GM21360 (cell line): ENCODE measurements at regions not wholly inside any gene's neighbourhood (a gene's known extent, or its start where the extent isn't known, plus 50 kb on each side); places are given as distances from the start of the nearest gene placed in this dataset.
"Not testable (repeated sequence)": the region's sequence is repeated elsewhere in the genome, so short reads cannot be mapped to it uniquely, and the experiment has no call there.

Experiments used
- ATAC-seq: cut with Tn5 transposase; IDR thresholded peaks from one replicate; pipeline ENCODE4 v1.9.1; 2021; ENCODE audit warnings: mild to moderate bottlenecking, moderate library complexity; ENCODE audit not compliant: unreplicated experiment

DNA sequence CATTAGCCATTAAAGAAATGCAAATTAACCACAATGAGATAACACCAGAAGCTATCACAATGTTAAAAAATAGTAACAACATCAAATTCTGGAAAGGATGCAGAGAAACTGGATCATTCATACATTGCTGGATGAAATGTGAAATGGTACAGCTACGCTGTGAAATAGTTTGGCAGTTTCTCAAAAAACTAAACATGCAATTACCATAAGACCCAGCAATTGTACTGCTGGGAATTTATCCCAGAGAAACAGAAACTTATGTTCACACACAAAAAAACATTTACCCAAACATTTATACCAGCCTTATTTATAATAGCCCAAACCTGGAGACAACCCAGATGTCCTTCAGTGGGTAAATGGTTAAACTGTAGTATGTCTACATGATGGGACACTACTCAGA is 592.9 kb downstream of the ZNF608 start:
- no peak for ATAC-seq

DNA sequence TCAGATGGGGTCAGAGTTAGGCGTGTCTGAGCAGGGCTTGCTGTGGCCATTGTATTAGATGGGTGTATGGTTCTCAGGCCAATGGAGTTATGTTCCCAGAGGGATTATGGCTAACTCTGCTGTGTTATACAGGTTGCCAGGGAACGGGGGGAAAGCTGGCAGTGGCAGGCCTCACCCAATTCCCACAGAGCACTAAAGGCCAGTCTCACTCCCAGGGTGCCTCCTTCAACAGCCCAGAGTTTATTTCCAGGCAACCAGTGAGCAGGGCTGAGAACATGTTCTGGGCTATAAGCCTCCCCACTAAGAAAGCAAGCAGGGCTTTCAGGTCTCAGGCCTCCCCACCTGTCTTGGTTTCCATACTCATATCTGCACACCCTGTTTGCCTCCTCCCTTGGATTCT is 597.9 kb downstream of the ZNF608 start:
- no peak for ATAC-seq

GRCh38 chr5:124140060-124140459 is 606.4 kb downstream of the ZNF608 start:
- no peak for ATAC-seq

- ATAC-seq = no peak
These were observed 607.0 kb downstream of the ZNF608 start for GRCh38 chr5:124139477-124139876.

DNA sequence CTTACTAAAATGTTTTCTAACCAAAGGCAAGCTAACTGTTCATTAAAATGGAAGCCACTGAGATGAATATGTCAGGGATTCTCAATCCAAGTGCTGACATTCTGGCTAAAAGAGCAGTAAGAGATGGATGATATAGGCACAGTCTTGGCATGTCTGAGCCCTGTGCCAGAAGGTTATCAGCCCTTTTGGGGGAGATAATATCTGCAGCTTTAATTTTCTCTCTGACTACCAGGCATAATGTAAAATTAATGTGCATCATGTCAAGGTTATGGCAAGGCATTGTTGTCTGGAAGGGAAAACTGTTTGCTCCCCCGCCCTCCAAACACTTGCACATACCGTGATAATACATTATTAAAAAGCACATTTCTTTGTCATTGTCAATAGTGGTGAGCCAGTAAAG is 609.8 kb downstream of the ZNF608 start:
- ATAC-seq = no peak

GRCh38 chr5:124134941-124135340 is 611.5 kb downstream of the ZNF608 start:
- ATAC-seq = no peak

DNA sequence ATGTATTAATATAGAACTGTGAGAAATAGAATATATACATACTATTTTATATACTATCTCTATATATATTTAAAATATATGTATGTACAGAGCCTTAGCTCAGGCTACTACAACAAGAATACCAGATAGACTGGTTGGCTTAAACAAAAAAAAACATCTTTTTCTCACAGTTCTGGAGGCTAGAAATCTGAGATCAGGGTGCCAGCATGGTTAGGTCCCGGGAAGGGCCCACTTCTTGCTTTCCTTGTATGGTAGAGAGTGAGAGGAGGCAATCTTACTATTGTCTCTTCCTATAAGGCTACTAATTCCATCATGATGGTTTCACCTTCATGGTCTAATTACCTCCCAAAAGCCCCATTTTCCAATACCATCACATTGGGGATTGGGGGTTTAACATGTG is 613.0 kb downstream of the ZNF608 start:
- no peak for ATAC-seq

DNA sequence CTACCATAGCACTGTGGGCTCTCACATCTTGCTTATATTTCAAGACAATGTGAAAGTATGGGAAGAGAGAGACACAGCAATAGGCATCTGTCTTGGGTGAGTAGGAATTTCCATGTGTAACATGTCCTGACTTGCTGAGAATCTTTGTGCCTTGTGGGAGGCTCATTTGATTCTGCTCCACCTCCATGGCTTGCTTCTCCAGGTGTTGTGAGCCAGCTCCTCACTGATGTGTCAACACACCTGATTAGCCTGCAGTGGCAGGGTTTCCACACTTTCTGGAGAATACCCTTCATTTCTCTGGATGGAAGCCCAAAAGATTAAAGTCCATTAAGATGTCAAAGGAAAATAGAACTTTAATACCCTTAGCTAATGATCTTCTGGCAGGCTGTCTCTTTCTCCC is 613.6 kb downstream of the ZNF608 start:
- ATAC-seq = no peak

DNA sequence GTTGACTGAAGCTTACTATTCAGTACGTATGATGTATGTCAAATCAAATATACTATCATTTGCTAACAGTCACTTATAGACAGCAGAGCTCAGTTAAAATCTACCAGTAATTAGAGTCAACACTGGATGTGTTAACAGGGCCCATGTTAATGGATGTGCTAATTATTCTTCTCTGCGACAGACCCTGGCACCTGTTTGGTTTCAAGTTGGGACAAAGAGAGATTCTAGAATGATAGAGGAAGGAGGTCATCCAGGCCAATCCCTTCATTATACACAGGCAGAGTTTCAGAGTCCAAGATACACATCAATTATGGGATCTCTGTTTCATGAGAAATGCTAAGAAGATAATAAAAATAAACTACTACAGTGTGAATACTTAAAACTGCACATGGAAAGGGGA is 615.0 kb downstream of the ZNF608 start:
- ATAC-seq = no peak

GRCh38 chr5:124130816-124131215 is 615.6 kb downstream of the ZNF608 start:
- ATAC-seq = no peak

DNA sequence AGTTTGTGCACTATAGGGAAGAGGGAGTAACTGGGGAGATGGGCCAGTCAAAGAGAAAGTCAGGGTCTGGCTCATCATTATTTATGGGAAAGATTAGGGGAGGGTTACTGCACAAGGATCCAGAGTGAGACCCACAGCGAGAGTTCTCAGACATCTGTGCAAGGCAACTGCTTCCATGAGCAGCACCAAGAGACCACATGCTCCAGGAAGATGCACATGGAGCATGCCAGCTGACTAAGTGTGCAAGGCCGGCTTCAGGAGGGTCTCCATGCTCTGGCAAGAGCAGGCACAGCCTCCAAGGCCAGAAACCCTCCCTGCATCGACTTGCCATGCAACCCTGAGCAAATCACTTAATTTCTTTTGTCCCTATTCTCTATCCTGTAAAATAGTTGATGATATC is 616.9 kb downstream of the CSNK1G3 start:
- no peak for ATAC-seq

DNA sequence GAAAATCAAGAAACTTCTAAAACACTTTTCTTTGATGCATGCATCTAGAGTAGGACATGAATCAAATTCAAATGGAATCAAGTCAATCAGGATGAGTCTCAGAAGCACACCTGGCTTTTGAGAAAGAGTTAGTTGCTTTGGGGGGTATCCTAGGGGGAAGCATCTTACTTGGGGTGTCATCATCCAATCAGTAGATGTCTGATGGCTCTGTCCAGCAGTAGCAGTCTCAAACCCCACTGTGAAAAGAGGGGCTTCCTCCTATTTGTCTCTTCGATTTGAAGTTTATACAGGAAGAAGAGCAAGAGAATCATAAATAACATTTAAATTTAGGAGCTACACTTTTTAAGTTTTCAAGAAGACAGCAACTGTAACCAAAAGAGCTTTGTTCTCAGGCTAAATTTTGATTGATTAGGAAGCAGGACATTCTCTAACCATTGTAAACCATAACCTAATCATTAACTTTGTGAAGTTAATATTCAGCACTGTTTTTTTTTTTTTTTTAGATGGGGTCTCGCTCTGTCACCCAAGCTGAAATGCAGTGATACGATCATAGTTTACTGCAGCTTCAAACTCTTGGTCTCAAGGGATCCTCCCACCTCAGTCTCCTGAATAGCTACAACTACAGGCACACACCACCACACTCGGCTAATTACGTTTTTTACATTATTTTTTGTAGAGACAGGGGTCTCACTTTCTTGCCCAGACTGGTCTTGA is 614.7 kb downstream of the CSNK1G3 start:
- ATAC-seq = no peak

GRCh38 chr5:124124711-124125229 is 612.8 kb downstream of the CSNK1G3 start:
- no peak for ATAC-seq

GRCh38 chr5:124121198-124121597 is 609.2 kb downstream of the CSNK1G3 start:
- no peak for ATAC-seq

DNA sequence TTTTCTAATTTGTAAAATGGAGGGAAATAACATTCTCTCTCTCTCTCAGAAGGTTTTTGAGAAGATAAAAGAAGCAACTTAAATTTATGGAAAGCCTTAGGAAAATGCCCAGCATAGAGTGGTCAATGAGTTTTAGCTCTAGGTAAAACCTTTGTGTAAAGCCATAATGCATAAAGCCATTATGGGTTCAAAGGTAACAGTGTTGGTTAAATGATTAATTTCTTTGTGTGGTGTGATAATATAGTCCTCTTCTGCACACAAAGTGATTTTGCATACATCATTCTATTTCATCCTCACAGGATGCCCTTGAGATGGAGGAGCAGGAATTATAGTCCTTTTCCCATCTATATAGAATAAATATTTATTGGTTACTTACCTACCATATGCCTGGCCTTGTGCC is 602.9 kb downstream of the CSNK1G3 start:
- ATAC-seq = no peak

DNA sequence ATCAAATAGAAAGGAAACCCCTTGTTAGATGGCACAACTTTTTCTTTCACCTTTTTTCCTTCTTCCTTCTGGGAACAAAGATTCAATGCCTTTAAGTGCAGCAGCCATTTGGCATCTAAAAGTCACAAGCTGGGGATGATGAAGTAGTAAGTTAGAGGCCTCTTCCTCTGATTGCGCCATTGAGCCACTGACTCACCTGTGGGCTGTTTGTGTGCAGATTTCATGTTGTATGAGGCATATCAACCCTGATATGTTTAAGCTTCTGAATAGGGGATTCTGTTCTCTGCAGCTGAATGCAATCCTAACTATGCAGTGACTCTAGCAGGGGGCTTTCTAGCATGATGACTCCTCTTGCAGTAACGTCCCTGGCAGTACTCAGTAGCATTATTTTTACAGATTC is 599.9 kb downstream of the CSNK1G3 start:
- ATAC-seq = no peak

DNA sequence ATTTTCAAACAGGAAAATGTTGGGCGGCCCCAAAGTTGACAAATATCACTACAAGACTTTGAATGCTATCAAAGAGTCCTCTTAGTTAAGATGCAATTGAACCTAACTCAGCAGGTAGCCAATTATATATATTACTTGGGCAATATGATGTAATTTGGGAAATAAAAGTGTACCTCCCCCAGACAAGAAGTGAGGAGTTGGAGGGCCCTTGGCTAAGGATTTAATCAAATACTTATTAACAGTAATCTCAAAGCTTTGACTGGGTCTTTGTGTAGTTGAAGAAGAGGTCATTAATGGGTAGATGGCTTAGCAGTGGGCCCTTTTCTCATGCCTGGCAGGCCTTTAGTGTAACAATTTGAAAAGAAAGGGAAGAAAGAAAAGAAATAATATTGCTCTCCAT is 599.0 kb downstream of the CSNK1G3 start:
- ATAC-seq = no peak

DNA sequence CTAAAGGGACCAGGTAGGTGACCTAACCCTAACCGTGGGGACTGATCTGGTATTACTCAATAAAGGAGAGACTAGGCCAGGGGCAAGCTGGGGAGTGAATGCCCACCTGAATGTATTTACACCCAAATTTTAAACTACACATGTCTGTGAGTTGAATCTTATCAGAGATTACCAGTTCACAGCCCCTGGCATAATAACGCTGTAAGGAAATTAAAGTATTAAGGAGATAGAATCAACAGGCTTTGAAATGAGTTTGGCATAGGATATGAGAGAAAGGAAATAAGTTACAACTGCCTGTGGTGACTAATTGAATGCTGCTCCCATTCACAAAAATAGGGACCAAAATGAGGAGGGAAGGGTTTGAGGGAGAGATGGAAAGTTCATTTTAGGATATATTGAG is 593.3 kb downstream of the CSNK1G3 start:
- ATAC-seq = no peak

GRCh38 chr5:124104821-124105220 is 592.8 kb downstream of the CSNK1G3 start:
- no peak for ATAC-seq

DNA sequence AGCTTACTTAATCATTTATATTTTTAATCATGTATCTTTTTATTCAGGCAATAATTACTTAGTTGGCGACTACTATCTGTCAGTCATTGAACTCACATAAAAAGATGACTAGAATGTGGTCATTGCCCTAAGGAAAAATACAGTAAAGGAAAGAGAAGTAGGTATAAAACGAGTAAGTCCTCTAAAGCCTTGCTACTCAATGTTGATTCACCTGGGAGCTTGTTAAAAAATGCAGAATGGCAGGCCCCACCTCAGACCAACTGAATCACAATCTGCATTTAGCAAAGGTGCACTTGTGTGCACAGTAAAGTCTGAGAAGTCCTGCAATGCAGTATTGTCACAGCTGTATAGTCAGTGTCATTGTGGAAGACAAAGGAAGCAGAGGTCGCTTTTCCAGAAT is 592.4 kb downstream of the CSNK1G3 start:
- no peak for ATAC-seq

GRCh38 chr5:124103671-124104070 is 591.7 kb downstream of the CSNK1G3 start:
- ATAC-seq = no peak

DNA sequence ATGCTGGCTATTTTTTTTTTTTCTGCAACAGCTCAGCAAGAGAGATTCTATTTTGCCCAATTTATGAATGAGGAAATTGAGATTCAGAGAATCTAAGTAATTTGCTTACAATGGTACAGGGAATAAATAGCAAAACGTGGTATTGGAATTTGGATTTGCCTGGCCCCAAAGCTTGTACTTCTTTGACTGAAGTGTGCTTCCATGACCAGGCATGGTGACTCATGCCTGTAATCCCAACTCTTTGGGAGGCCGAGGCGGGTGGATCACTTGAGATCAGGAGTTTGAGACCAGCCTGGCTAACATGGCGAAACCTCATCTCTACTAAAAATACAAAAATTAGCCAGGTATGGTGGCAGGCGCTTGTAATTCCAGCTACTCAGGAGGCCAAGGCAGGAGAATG is 591.1 kb downstream of the CSNK1G3 start:
- ATAC-seq = not testable (repeated sequence)

GRCh38 chr5:124102486-124102885 is 590.5 kb downstream of the CSNK1G3 start:
- ATAC-seq = no peak
